ENCODE measurements at regions not wholly inside any gene's neighbourhood (a gene's known extent, or its start where the extent isn't known, plus 50 kb on each side); places are given as distances from the start of the nearest gene placed in this dataset.

DNA sequence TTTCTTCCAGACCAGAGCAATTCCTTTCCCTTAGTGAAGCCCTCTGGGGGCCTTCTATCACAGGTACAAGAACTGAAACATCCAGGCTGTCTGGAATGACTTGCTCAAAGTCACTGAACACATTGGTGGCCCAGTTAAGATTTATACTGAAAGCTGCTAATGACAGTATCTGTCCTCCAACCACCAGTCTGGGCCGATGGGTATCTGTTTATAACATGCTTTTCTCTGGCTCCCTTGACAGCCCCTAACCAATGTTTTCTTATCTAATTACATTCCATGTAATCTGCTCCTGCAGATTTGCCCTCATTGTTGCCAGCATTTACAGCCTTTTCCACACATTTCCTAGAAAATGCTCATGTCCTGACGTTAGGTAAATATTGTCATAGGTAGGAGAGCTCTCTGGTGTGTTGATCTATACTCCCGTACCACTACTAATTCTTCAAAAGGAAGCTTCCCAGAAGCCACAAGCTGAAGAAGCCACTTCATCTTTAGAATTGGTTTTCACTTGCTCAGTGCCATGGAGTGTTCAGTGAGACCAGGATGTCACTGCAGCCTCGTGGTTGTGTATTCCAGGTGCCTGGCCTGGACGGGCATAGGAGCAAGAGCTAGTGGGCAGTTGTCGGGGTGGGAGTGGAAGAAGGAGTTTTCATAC lies 163.9 kb downstream of the TSEN15 start:
- POLR2A ChIA-PET, result no interaction called here
- Histone ChIP-seq H3K4me1 (ENCODE audit: control insufficient read depth, insufficient read depth, low read length) (no peaks in the 10 kb centered on the region), H3K27ac (ENCODE audit: extremely low read depth, low read depth, low read length) (no peak overlapping the region), H3K9me3 (ENCODE audit: control insufficient read depth, insufficient read depth, low read depth, low read length) (no peaks in the 10 kb centered on the region), H3K4me3 (ENCODE audit: low read depth, low read length) (no peak overlapping the region), H3K36me3 (ENCODE audit: control insufficient read depth in 2 of 2, insufficient read depth in 1 of 2, low read length in 2 of 2) (no peaks in the 10 kb centered on the region)
- no peak for TF ChIP-seq ZNF350 (tag by site-specific recombination; IDR thresholded peaks at IDR 0.05)
- TF ChIP-seq ZNF335 (tag by site-specific recombination; conservative IDR thresholded peaks at IDR 0.05), result no peak
- TF ChIP-seq ZNF112 (tag by site-specific recombination; IDR thresholded peaks at IDR 0.05), result no peak
- no peak for TF ChIP-seq YY2 (tag by site-specific recombination; IDR thresholded peaks at IDR 0.05)
- CTCF ChIA-PET, result interaction anchor here (0.6 to 1.2 kb wide), 2 partner anchors 16 to 232 kb away, joined by 3 to 4 read pairs; no protein-coding TSS in a partner anchor

DNA sequence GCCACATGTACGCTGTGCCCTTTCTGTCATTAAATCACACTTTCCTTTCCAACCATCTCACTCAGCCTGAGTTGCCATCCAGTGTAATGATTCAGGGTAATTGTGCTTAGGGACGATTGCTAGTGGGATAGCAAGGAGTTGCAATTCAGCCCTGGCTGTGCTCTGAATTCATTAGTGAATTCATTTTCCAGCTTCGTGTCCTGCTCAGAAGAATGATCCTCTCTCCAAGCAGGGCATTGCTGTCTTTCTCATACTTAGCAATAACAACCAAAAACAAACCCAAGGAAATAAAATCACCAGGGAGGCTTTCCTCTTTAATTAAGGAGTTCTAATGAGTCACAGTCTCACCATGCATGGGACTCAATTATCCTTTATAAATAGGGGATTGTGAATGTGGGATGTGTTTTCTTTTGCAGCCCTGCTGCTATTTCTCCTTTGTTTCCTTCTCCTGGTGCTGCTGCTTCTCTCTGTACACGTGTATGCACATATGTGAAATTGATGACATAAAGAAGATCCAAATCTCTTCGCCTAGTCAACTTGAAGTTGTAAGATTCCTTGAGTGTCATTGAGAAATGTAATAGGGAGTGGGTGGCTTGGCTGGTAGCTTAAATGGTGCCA lies 167.0 kb downstream of the TSEN15 start:
- ChIA-PET POLR2A (no interaction called here), CTCF (interaction anchor here (1.2 kb wide), 1 partner anchor 445 kb away, joined by 3 read pairs; no protein-coding TSS in a partner anchor)
- TF ChIP-seq ZNF785 (tag by site-specific recombination; IDR thresholded peaks at IDR 0.05) (no peak), ZNF37A (tag by site-specific recombination; IDR thresholded peaks at IDR 0.05) (no peak), ZNF549 (tag by site-specific recombination; IDR thresholded peaks at IDR 0.05) (no peak), SP3 (tag by site-specific recombination; IDR thresholded peaks at IDR 0.05) (no peak), ZNF404 (tag by site-specific recombination; IDR thresholded peaks at IDR 0.05) (no peak), KLF16 (tag by site-specific recombination; IDR thresholded peaks at IDR 0.05) (no peak), ZNF221 (tag by site-specific recombination; IDR thresholded peaks at IDR 0.05; ENCODE audit: borderline replicate concordance) (no peak), REPIN1 (tag by site-specific recombination; IDR thresholded peaks at IDR 0.05; ENCODE audit: low read depth) (no peak), ZNF239 (tag by site-specific recombination; IDR thresholded peaks at IDR 0.05) (no peak), ZNF677 (tag by site-specific recombination; IDR thresholded peaks at IDR 0.05) (no peak), ZNF76 (tag by site-specific recombination; IDR thresholded peaks at IDR 0.05; ENCODE audit: borderline replicate concordance, low read depth) (no peak), ZNF610 (tag by site-specific recombination; IDR thresholded peaks at IDR 0.05; ENCODE audit: borderline replicate concordance) (no peak), YY2 (tag by site-specific recombination; IDR thresholded peaks at IDR 0.05) (no peak), ZNF362 (tag by site-specific recombination; IDR thresholded peaks at IDR 0.05) (no peak), ZNF843 (tag by site-specific recombination; IDR thresholded peaks at IDR 0.05) (no peak), ZFP37 (tag by site-specific recombination; IDR thresholded peaks at IDR 0.05) (no peak), ZNF768 (tag by site-specific recombination; IDR thresholded peaks at IDR 0.05) (no peak), ZNF248 (tag by site-specific recombination; IDR thresholded peaks at IDR 0.05) (no peak)
- TF ChIP-seq, protein P1, sequence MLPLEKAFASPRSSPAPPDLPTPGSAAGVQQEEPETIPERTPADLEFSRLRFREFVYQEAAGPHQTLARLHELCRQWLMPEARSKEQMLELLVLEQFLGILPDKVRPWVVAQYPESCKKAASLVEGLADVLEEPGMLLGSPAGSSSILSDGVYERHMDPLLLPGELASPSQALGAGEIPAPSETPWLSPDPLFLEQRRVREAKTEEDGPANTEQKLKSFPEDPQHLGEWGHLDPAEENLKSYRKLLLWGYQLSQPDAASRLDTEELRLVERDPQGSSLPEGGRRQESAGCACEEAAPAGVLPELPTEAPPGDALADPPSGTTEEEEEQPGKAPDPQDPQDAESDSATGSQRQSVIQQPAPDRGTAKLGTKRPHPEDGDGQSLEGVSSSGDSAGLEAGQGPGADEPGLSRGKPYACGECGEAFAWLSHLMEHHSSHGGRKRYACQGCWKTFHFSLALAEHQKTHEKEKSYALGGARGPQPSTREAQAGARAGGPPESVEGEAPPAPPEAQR (tag by site-specific recombination; IDR thresholded peaks at IDR 0.05), result no peak
- Histone ChIP-seq H3K27ac (ENCODE audit: extremely low read depth, low read depth, low read length) (no peak overlapping the region), H3K36me3 (ENCODE audit: control insufficient read depth in 2 of 2, insufficient read depth in 1 of 2, low read length in 2 of 2) (no peaks in the 10 kb centered on the region), H3K4me3 (ENCODE audit: low read depth, low read length) (no peak overlapping the region), H3K4me1 (ENCODE audit: control insufficient read depth, insufficient read depth, low read length) (no peaks in the 10 kb centered on the region), H3K9me3 (ENCODE audit: control insufficient read depth, insufficient read depth, low read depth, low read length) (no peaks in the 10 kb centered on the region)
